BLaER1 (cell line): ENCODE measurements at regions not wholly inside any gene's neighbourhood (a gene's known extent, or its start where the extent isn't known, plus 50 kb on each side); places are given as distances from the start of the nearest gene placed in this dataset.
"Not testable (repeated sequence)": the region's sequence is repeated elsewhere in the genome, so short reads cannot be mapped to it uniquely, and the experiment has no call there.

Experiments
- H3K27ac ChIP-seq: shearing (Covaris generic); formaldehyde crosslinking; 2 replicates; pipeline ENCODE4 v1.8.1; 2022
- H3K27me3 ChIP-seq: shearing (Covaris generic); formaldehyde crosslinking; 2 replicates; pipeline ENCODE4 v1.8.1; 2022
- H3K36me3 ChIP-seq: shearing (Covaris generic); formaldehyde crosslinking; 2 replicates; pipeline ENCODE4 v1.8.1; 2022
- H3K4me1 ChIP-seq: shearing (Covaris generic); formaldehyde crosslinking; 2 replicates; pipeline ENCODE4 v1.8.1; 2022
- H3K4me2 ChIP-seq: shearing (Covaris generic); formaldehyde crosslinking; 2 replicates; pipeline ENCODE4 v1.8.1; 2022
- H3K4me3 ChIP-seq: shearing (Covaris generic); formaldehyde crosslinking; 2 replicates; pipeline ENCODE4 v1.8.1; 2022
- H3K9ac ChIP-seq: shearing (Covaris generic); formaldehyde crosslinking; 2 replicates; pipeline ENCODE4 v1.8.1; 2022
- H3K9me3 ChIP-seq: shearing (Covaris generic); formaldehyde crosslinking; 2 replicates; pipeline ENCODE4 v1.8.1; 2022
- H4K20me1 ChIP-seq: shearing (Covaris generic); formaldehyde crosslinking; 2 replicates; pipeline ENCODE4 v1.8.1; 2022

- H3K27ac ChIP-seq, H3K9me3 ChIP-seq: not testable (repeated sequence)
These were observed 1863.3 kb downstream of the KHDRBS2 start for GRCh38 chr6:60422691-60423090.

GRCh38 chr6:60416118-60416517 is 1869.9 kb downstream of the KHDRBS2 start:
- H4K20me1 ChIP-seq, H3K4me1 ChIP-seq, H3K36me3 ChIP-seq, H3K9ac ChIP-seq, H3K4me3 ChIP-seq, H3K4me2 ChIP-seq, H3K27me3 ChIP-seq, H3K9me3 ChIP-seq, H3K27ac ChIP-seq: not testable (repeated sequence)

More at GRCh38 chr6:60422691-60423090, 1863.3 kb downstream of the KHDRBS2 start:
- not testable (repeated sequence) for H4K20me1 ChIP-seq, H3K4me3 ChIP-seq, H3K4me1 ChIP-seq, H3K36me3 ChIP-seq, H3K9ac ChIP-seq, H3K27me3 ChIP-seq, H3K4me2 ChIP-seq

- H3K27me3 ChIP-seq, H3K9me3 ChIP-seq, H3K4me2 ChIP-seq, H3K36me3 ChIP-seq, H3K4me1 ChIP-seq, H4K20me1 ChIP-seq, H3K4me3 ChIP-seq, H3K9ac ChIP-seq, H3K27ac ChIP-seq: not testable (repeated sequence)
These were observed 1877.3 kb downstream of the KHDRBS2 start for GRCh38 chr6:60408747-60409146.

- not testable (repeated sequence) for H3K9ac ChIP-seq, H3K27ac ChIP-seq, H3K4me1 ChIP-seq, H3K4me3 ChIP-seq, H3K27me3 ChIP-seq, H3K4me2 ChIP-seq, H3K36me3 ChIP-seq, H4K20me1 ChIP-seq, H3K9me3 ChIP-seq
These were observed 1882.8 kb downstream of the KHDRBS2 start for GRCh38 chr6:60403268-60403667.

- H3K9me3 ChIP-seq, H3K9ac ChIP-seq, H4K20me1 ChIP-seq, H3K4me2 ChIP-seq, H3K4me1 ChIP-seq, H3K36me3 ChIP-seq, H3K27me3 ChIP-seq, H3K27ac ChIP-seq, H3K4me3 ChIP-seq: not testable (repeated sequence)
These were observed 1883.5 kb downstream of the KHDRBS2 start for GRCh38 chr6:60402490-60402889.

GRCh38 chr6:60395261-60395660 is 1890.8 kb downstream of the KHDRBS2 start:
- H3K4me1 ChIP-seq, H3K27ac ChIP-seq, H3K36me3 ChIP-seq, H3K9me3 ChIP-seq, H3K9ac ChIP-seq, H3K4me2 ChIP-seq, H3K4me3 ChIP-seq, H3K27me3 ChIP-seq, H4K20me1 ChIP-seq: not testable (repeated sequence)

- not testable (repeated sequence) for H3K9me3 ChIP-seq, H3K4me2 ChIP-seq, H3K27ac ChIP-seq, H3K9ac ChIP-seq, H3K27me3 ChIP-seq, H3K4me3 ChIP-seq, H3K4me1 ChIP-seq, H4K20me1 ChIP-seq, H3K36me3 ChIP-seq
These were observed 1893.1 kb downstream of the KHDRBS2 start for GRCh38 chr6:60392969-60393368.

- not testable (repeated sequence) for H3K36me3 ChIP-seq, H3K27ac ChIP-seq, H3K9ac ChIP-seq, H3K4me3 ChIP-seq, H3K27me3 ChIP-seq, H3K9me3 ChIP-seq, H4K20me1 ChIP-seq, H3K4me2 ChIP-seq, H3K4me1 ChIP-seq
These were observed 1896.9 kb downstream of the KHDRBS2 start for GRCh38 chr6:60389094-60389493.

- H3K9ac ChIP-seq, H3K27ac ChIP-seq, H3K27me3 ChIP-seq, H3K9me3 ChIP-seq, H3K36me3 ChIP-seq, H3K4me3 ChIP-seq, H3K4me1 ChIP-seq, H3K4me2 ChIP-seq, H4K20me1 ChIP-seq: not testable (repeated sequence)
These were observed 1901.4 kb downstream of the KHDRBS2 start for GRCh38 chr6:60384614-60385013.

- H3K9me3 ChIP-seq, H3K27me3 ChIP-seq, H3K9ac ChIP-seq, H3K4me1 ChIP-seq, H3K4me2 ChIP-seq, H3K27ac ChIP-seq, H3K4me3 ChIP-seq, H3K36me3 ChIP-seq, H4K20me1 ChIP-seq: not testable (repeated sequence)
These were observed 1903.3 kb downstream of the KHDRBS2 start for GRCh38 chr6:60382771-60383170.

- not testable (repeated sequence) for H3K4me2 ChIP-seq, H3K9me3 ChIP-seq, H3K4me1 ChIP-seq
These were observed 1911.9 kb downstream of the KHDRBS2 start for GRCh38 chr6:60374078-60374477.

GRCh38 chr6:60367800-60368199 is 1918.2 kb downstream of the KHDRBS2 start:
- H3K9ac ChIP-seq, H3K4me3 ChIP-seq, H4K20me1 ChIP-seq, H3K4me2 ChIP-seq, H3K27ac ChIP-seq, H3K4me1 ChIP-seq, H3K27me3 ChIP-seq, H3K36me3 ChIP-seq, H3K9me3 ChIP-seq: not testable (repeated sequence)

More at GRCh38 chr6:60374078-60374477, 1911.9 kb downstream of the KHDRBS2 start:
- H3K27me3 ChIP-seq, H3K4me3 ChIP-seq, H3K27ac ChIP-seq, H3K9ac ChIP-seq, H4K20me1 ChIP-seq, H3K36me3 ChIP-seq: not testable (repeated sequence)

- not testable (repeated sequence) for H3K27me3 ChIP-seq
These were observed 1920.1 kb downstream of the KHDRBS2 start for GRCh38 chr6:60365901-60366300.

GRCh38 chr6:60342411-60343008 is 1943.5 kb downstream of the KHDRBS2 start:
- H3K36me3 ChIP-seq, H3K4me1 ChIP-seq, H3K9me3 ChIP-seq, H4K20me1 ChIP-seq, H3K9ac ChIP-seq, H3K4me2 ChIP-seq, H3K27ac ChIP-seq, H3K4me3 ChIP-seq, H3K27me3 ChIP-seq: not testable (repeated sequence)

More at GRCh38 chr6:60365901-60366300, 1920.1 kb downstream of the KHDRBS2 start:
- H3K9me3 ChIP-seq, H3K4me2 ChIP-seq, H3K27ac ChIP-seq, H3K36me3 ChIP-seq, H3K4me3 ChIP-seq, H4K20me1 ChIP-seq, H3K4me1 ChIP-seq, H3K9ac ChIP-seq: not testable (repeated sequence)

GRCh38 chr6:60338328-60339071 is 1947.5 kb downstream of the KHDRBS2 start:
- H3K4me1 ChIP-seq, H3K9ac ChIP-seq, H3K36me3 ChIP-seq, H3K4me2 ChIP-seq, H3K4me3 ChIP-seq, H3K9me3 ChIP-seq, H3K27ac ChIP-seq, H4K20me1 ChIP-seq, H3K27me3 ChIP-seq: not testable (repeated sequence)
